GM12878 (cell line): ENCODE measurements at regions not wholly inside any gene's neighbourhood (a gene's known extent, or its start where the extent isn't known, plus 50 kb on each side); places are given as distances from the start of the nearest gene placed in this dataset.

Experiments
- ATAC-seq: fragments of 200-7000 bp; cut with Tn5 transposase; 3 replicates; pipeline ENCODE4 v1.9.1; 2020; ENCODE audit warnings: mild to moderate bottlenecking, moderate library complexity
- BruUV-seq: library from RNA; stranded (reverse); fragments of 400-500 nt; replicated peaks from 2 replicates; lab custom pipeline; 2021; lab: Mats Ljungman, UMichigan
- CTCF ChIA-PET: fragments of 300-600 bp; sonication (Branson Sonifier 250); formaldehyde crosslinking; extraction: SDS; loops from one replicate; lab custom pipeline; 2021; ENCODE audit warnings: inconsistent platforms; lab: Yijun Ruan, JAX
- POLR2A ChIA-PET: fragments of 350-600 bp; formaldehyde crosslinking; extraction: SDS; loops from one replicate; lab custom pipeline; 2021; ENCODE audit warnings: inconsistent platforms; lab: Charles Lee
- RAD21 ChIA-PET: fragments of 300-600 bp; sonication (Branson Sonifier 250); formaldehyde crosslinking; loops from one replicate; lab custom pipeline; 2023; ENCODE audit warnings: antibody characterized with exemption; ENCODE audit not compliant: unreplicated experiment; lab: Charles Lee
- SMC1A ChIA-PET: fragments of 300-600 bp; sonication (Branson Sonifier 250); formaldehyde crosslinking; loops from one replicate; lab custom pipeline; 2023; ENCODE audit not compliant: unreplicated experiment, uncharacterized antibody; lab: Charles Lee
- DNase-seq: peaks from one replicate; pipeline ENCODE4 v3.0.0-alpha.2; 2011; ENCODE audit warnings: low read depth, low spot score
- FAIRE-seq: peaks from 3 replicates; lab custom pipeline; 2011; peaks lifted over from hg19 to GRCh38; lab: Jason Lieb, UNC
- H2AFZ ChIP-seq: 2 replicates; pipeline ENCODE4 v1.6.0; 2011; ENCODE audit warnings: low read depth, low read length, control low read depth; ENCODE audit not compliant: control insufficient read depth
- H3K27ac ChIP-seq: 2 replicates; pipeline ENCODE4 v1.5.1; 2011; ENCODE audit warnings: control low read depth; ENCODE audit not compliant: control insufficient read depth, insufficient read depth
- H3K27me3 ChIP-seq, 2 experiments: replicated peaks in 1 of 2; 2 replicates each; pipeline versions ENCODE4 v1.6.0 to v1.6.1; 2011; ENCODE audit warnings: low read length in 1 of 2; ENCODE audit not compliant: control insufficient read depth in 2 of 2, insufficient read depth in 2 of 2
- H3K36me3 ChIP-seq, 2 experiments: 2 replicates each; pipeline ENCODE4 v1.5.1; 2011; ENCODE audit warnings: low read length in 1 of 2; ENCODE audit not compliant: control insufficient read depth in 2 of 2, insufficient read depth in 2 of 2
- H3K4me1 ChIP-seq: 2 replicates; pipeline ENCODE4 v1.6.1; 2011; ENCODE audit warnings: mild to moderate bottlenecking, low read length, moderate library complexity, mixed read lengths; ENCODE audit not compliant: control insufficient read depth, insufficient read depth
- H3K4me2 ChIP-seq: 2 replicates; pipeline ENCODE4 v1.6.0; 2011; ENCODE audit warnings: control low read depth; ENCODE audit not compliant: control insufficient read depth, insufficient read depth
- H3K4me3 ChIP-seq: fragments of 200-600 bp; sonication (generic); 2 replicates; pipeline ENCODE4 v1.5.1; 2016
- H3K79me2 ChIP-seq: 2 replicates; pipeline ENCODE4 v1.6.0; 2011; ENCODE audit warnings: low read length; ENCODE audit not compliant: control insufficient read depth, insufficient read depth
- H3K9ac ChIP-seq: 2 replicates; pipeline ENCODE4 v1.8.0; 2011; ENCODE audit warnings: low read length, control low read depth, mixed read lengths; ENCODE audit not compliant: control insufficient read depth, insufficient read depth
- H3K9me3 ChIP-seq: replicated peaks from 3 replicates; pipeline ENCODE4 v1.5.1; 2011; ENCODE audit warnings: mild to moderate bottlenecking, low read length; ENCODE audit not compliant: control insufficient read depth, insufficient read depth
- H4K20me1 ChIP-seq: 2 replicates; pipeline ENCODE4 v1.6.0; 2011; ENCODE audit not compliant: control insufficient read depth, insufficient read depth
- BMI1 ChIP-seq: fragments of 450-650 bp; IDR thresholded peaks from 2 replicates; pipeline ENCODE4 v1.6.1; 2016; ENCODE audit warnings: mild to moderate bottlenecking, moderate library complexity, borderline replicate concordance
- EGR1 ChIP-seq, 2 experiments: IDR thresholded peaks; 1 replicate in 1 of 2; 2 replicates in 1 of 2; pipeline ENCODE4 v1.6.1; 2011 to 2012; ENCODE audit warnings: low read depth in 2 of 2, low read length in 2 of 2, borderline replicate concordance in 1 of 2, mild to moderate bottlenecking in 1 of 2, moderate library complexity in 1 of 2
- ETV6 ChIP-seq, 2 experiments: fragments of 450-650 bp in 1 of 2; IDR thresholded peaks in 1 of 2; conservative IDR thresholded peaks in 1 of 2; 2 replicates each; pipeline ENCODE4 v1.6.1; 2014; ENCODE audit warnings: antibody characterized with exemption in 1 of 2, borderline replicate concordance in 1 of 2, low read depth in 1 of 2, mild to moderate bottlenecking in 1 of 2, moderate library complexity in 1 of 2
- HDAC6 ChIP-seq: fragments of 200-600 bp; sonication (generic); IDR thresholded peaks from one replicate; pipeline ENCODE4 v1.8.0; 2017; ENCODE audit warnings: antibody characterized with exemption; ENCODE audit not compliant: unreplicated experiment
- IKZF1 ChIP-seq: fragments of 450-650 bp; conservative IDR thresholded peaks from 2 replicates; pipeline ENCODE4 v1.6.1; 2017; ENCODE audit warnings: antibody characterized with exemption, mild to moderate bottlenecking
- MLLT1 ChIP-seq: fragments of 450-650 bp; IDR thresholded peaks from 2 replicates; pipeline ENCODE4 v1.6.1; 2016; ENCODE audit warnings: mild to moderate bottlenecking
- RAD51 ChIP-seq: fragments of 450-650 bp; IDR thresholded peaks from 2 replicates; pipeline ENCODE4 v1.6.1; 2016; ENCODE audit warnings: moderate library complexity, mild to moderate bottlenecking, inconsistent platforms
- TCF12 ChIP-seq: IDR thresholded peaks from 2 replicates; pipeline ENCODE4 v1.6.1; 2011; ENCODE audit warnings: low read depth, mild to moderate bottlenecking, low read length
- YBX1 ChIP-seq: fragments of 450-650 bp; IDR thresholded peaks from 2 replicates; pipeline ENCODE4 v1.6.1; 2016; ENCODE audit warnings: antibody characterized with exemption
- ZZZ3 ChIP-seq: IDR thresholded peaks from 2 replicates; pipeline ENCODE4 v1.6.1; 2011; ENCODE audit warnings: low read depth; ENCODE audit not compliant: control insufficient read depth, insufficient read length
- WGBS: methylation state at CpG from one replicate; pipeline ENCODE4 v1.1.6; 2016; ENCODE audit warnings: low lambda C conversion rate; ENCODE audit not compliant: insufficient replicate concordance, insufficient coverage; ENCODE audit errors: missing lambda C conversion rate; 5-methylcytosine and 5-hydroxymethylcytosine counted together
- in situ Hi-C: fragments of 300-500 bp; cut with MboI; formaldehyde crosslinking; loops from 9 replicates; pipeline ENCODE4 v1.14.3; 2018; ENCODE audit warnings: mixed read lengths
- intact Hi-C: fragments of 100-400 bp; cut with micrococcal nuclease; formaldehyde crosslinking; loops from one replicate; pipeline ENCODE4 v1.14.2; 2022; ENCODE audit not compliant: unreplicated experiment
- TF ChIP-seq, protein P1 (sequence below): IDR thresholded peaks from 2 replicates; pipeline ENCODE4 v1.6.1; 2011; ENCODE audit warnings: mild to moderate bottlenecking, low read depth, low read length, moderate library complexity; ENCODE audit not compliant: insufficient replicate concordance
- TF ChIP-seq, protein P2 (sequence below): fragments of 450-650 bp; IDR thresholded peaks from 2 replicates; pipeline ENCODE4 v1.6.1; 2018; ENCODE audit warnings: borderline replicate concordance, mild to moderate bottlenecking; ENCODE audit not compliant: partially characterized antibody
- TF ChIP-seq, protein P3 (sequence below): fragments of 450-650 bp; IDR thresholded peaks from 2 replicates; pipeline ENCODE4 v1.6.1; 2016; ENCODE audit warnings: mild to moderate bottlenecking, moderate library complexity, borderline replicate concordance
- TF ChIP-seq, protein P4 (sequence below): IDR thresholded peaks from 2 replicates; pipeline ENCODE4 v1.6.1; 2011; ENCODE audit warnings: low read depth, low read length, improper control_type of control experiment, borderline replicate concordance

DNA sequence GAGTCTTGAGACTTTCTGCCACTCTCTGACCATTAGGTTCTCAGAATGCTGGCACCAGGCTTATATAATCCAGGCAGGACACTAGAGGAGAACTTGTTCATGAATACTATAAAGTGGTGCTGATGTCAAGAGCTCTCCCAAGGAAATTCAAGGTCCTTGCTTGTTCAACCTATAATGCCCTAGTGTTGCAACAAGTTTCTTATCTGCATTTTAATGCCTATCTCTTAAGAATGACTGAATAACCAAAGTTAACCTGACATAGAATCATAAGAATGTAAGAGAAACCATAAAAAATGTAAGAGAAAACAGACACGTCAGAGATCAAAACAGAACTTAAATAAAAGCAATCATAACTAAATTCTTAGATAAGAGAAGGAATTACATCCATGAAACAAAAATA, 640.8 kb upstream of the SGCD start:
- RAD21 ChIA-PET = no interaction called here
- DNase-seq = no peak
- POLR2A ChIA-PET = no interaction called here
- H3K79me2 ChIP-seq = no peaks in the 10 kb centered on the region
- SMC1A ChIA-PET = interaction anchor here (1.2 kb wide), 1 partner anchor 15 kb away, joined by 3 read pairs; no protein-coding TSS in a partner anchor
- 0% methylated on average over 1 of the region's 1 CpG for WGBS
- H3K9me3 ChIP-seq = no peaks in the 10 kb centered on the region
- no peak overlapping the region for H3K4me3 ChIP-seq
- H3K9ac ChIP-seq = no peak overlapping the region
- H4K20me1 ChIP-seq = no peaks in the 10 kb centered on the region
- no peaks in the 10 kb centered on the region for H3K36me3 ChIP-seq
- no peak for FAIRE-seq
- ATAC-seq = no peak
- no peak overlapping the region for H2AFZ ChIP-seq
- no TSS peak for BruUV-seq
- CTCF ChIA-PET = no interaction called here
- intact Hi-C loops = no loop called here
- in situ Hi-C loops = no loop called here
- no peak overlapping the region for H3K27ac ChIP-seq
- H3K4me1 ChIP-seq = no peaks in the 10 kb centered on the region
- no peaks in the 10 kb centered on the region for H3K27me3 ChIP-seq
- no peak overlapping the region for H3K4me2 ChIP-seq
- TF ChIP-seq ZZZ3 = no peak
- TF ChIP-seq HDAC6 = no peak
- TF ChIP-seq EGR1 (IDR thresholded peaks at IDR 0.05; ENCODE audit: borderline replicate concordance in 1 of 2, low read depth in 2 of 2, low read length in 2 of 2) = no peak
- TF ChIP-seq, protein P1, sequence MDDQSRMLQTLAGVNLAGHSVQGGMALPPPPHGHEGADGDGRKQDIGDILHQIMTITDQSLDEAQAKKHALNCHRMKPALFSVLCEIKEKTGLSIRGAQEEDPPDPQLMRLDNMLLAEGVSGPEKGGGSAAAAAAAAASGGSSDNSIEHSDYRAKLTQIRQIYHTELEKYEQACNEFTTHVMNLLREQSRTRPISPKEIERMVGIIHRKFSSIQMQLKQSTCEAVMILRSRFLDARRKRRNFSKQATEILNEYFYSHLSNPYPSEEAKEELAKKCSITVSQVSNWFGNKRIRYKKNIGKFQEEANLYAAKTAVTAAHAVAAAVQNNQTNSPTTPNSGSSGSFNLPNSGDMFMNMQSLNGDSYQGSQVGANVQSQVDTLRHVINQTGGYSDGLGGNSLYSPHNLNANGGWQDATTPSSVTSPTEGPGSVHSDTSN = no peak
- TF ChIP-seq, protein P2, sequence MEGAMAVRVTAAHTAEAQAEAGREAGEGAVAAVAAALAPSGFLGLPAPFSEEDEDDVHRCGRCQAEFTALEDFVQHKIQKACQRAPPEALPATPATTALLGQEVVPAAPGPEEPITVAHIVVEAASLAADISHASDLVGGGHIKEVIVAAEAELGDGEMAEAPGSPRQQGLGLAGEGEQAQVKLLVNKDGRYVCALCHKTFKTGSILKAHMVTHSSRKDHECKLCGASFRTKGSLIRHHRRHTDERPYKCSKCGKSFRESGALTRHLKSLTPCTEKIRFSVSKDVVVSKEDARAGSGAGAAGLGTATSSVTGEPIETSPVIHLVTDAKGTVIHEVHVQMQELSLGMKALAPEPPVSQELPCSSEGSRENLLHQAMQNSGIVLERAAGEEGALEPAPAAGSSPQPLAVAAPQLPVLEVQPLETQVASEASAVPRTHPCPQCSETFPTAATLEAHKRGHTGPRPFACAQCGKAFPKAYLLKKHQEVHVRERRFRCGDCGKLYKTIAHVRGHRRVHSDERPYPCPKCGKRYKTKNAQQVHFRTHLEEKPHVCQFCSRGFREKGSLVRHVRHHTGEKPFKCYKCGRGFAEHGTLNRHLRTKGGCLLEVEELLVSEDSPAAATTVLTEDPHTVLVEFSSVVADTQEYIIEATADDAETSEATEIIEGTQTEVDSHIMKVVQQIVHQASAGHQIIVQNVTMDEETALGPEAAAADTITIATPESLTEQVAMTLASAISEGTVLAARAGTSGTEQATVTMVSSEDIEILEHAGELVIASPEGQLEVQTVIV = no peak
- no peak for TF ChIP-seq BMI1
- TF ChIP-seq YBX1 = no peak
- no peak for TF ChIP-seq TCF12
- TF ChIP-seq MLLT1 = no peak
- TF ChIP-seq, protein P3, sequence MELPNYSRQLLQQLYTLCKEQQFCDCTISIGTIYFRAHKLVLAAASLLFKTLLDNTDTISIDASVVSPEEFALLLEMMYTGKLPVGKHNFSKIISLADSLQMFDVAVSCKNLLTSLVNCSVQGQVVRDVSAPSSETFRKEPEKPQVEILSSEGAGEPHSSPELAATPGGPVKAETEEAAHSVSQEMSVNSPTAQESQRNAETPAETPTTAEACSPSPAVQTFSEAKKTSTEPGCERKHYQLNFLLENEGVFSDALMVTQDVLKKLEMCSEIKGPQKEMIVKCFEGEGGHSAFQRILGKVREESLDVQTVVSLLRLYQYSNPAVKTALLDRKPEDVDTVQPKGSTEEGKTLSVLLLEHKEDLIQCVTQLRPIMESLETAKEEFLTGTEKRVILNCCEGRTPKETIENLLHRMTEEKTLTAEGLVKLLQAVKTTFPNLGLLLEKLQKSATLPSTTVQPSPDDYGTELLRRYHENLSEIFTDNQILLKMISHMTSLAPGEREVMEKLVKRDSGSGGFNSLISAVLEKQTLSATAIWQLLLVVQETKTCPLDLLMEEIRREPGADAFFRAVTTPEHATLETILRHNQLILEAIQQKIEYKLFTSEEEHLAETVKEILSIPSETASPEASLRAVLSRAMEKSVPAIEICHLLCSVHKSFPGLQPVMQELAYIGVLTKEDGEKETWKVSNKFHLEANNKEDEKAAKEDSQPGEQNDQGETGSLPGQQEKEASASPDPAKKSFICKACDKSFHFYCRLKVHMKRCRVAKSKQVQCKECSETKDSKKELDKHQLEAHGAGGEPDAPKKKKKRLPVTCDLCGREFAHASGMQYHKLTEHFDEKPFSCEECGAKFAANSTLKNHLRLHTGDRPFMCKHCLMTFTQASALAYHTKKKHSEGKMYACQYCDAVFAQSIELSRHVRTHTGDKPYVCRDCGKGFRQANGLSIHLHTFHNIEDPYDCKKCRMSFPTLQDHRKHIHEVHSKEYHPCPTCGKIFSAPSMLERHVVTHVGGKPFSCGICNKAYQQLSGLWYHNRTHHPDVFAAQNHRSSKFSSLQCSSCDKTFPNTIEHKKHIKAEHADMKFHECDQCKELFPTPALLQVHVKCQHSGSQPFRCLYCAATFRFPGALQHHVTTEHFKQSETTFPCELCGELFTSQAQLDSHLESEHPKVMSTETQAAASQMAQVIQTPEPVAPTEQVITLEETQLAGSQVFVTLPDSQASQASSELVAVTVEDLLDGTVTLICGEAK = no peak
- no peak for TF ChIP-seq IKZF1
- TF ChIP-seq RAD51 = no peak
- TF ChIP-seq, protein P4, sequence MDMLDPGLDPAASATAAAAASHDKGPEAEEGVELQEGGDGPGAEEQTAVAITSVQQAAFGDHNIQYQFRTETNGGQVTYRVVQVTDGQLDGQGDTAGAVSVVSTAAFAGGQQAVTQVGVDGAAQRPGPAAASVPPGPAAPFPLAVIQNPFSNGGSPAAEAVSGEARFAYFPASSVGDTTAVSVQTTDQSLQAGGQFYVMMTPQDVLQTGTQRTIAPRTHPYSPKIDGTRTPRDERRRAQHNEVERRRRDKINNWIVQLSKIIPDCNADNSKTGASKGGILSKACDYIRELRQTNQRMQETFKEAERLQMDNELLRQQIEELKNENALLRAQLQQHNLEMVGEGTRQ = no peak
- no peak for TF ChIP-seq ETV6 (conservative IDR thresholded peaks at IDR 0.05 in 1 of 2, IDR thresholded peaks at IDR 0.05 in 1 of 2; ENCODE audit: borderline replicate concordance in 1 of 2, low read depth in 1 of 2)
